ENCODE measurements at regions not wholly inside any gene's neighbourhood (a gene's known extent, or its start where the extent isn't known, plus 50 kb on each side); places are given as distances from the start of the nearest gene placed in this dataset.

DNA sequence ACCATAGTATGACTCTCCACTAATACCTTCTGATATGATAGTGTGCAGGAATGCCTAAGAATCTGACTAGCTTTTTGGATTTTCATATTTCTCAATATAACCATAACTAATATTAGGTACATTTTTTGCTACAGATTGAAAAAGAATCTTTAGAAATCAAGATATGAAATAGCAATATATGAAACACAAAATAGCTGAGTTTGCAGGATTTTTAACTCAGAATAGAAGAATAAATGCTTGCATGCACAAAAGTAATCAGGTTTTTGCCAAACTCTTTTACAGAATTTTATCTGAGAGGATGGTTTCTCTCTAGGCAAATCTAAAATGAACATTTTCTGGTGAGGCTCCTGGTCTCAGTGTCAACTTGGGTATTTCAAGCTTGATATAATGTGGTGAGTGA, 402.6 kb downstream of the TMEM232 start:
- H3K4me3 ChIP-seq (ENCODE audit: low read depth, low read length), result no peak overlapping the region
- DNase-seq (ENCODE audit: low read depth), result no peak
- TF ChIP-seq, protein P1, sequence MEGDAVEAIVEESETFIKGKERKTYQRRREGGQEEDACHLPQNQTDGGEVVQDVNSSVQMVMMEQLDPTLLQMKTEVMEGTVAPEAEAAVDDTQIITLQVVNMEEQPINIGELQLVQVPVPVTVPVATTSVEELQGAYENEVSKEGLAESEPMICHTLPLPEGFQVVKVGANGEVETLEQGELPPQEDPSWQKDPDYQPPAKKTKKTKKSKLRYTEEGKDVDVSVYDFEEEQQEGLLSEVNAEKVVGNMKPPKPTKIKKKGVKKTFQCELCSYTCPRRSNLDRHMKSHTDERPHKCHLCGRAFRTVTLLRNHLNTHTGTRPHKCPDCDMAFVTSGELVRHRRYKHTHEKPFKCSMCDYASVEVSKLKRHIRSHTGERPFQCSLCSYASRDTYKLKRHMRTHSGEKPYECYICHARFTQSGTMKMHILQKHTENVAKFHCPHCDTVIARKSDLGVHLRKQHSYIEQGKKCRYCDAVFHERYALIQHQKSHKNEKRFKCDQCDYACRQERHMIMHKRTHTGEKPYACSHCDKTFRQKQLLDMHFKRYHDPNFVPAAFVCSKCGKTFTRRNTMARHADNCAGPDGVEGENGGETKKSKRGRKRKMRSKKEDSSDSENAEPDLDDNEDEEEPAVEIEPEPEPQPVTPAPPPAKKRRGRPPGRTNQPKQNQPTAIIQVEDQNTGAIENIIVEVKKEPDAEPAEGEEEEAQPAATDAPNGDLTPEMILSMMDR (conservative IDR thresholded peaks at IDR 0.05; ENCODE audit: low read depth, low read length), result no peak

DNA sequence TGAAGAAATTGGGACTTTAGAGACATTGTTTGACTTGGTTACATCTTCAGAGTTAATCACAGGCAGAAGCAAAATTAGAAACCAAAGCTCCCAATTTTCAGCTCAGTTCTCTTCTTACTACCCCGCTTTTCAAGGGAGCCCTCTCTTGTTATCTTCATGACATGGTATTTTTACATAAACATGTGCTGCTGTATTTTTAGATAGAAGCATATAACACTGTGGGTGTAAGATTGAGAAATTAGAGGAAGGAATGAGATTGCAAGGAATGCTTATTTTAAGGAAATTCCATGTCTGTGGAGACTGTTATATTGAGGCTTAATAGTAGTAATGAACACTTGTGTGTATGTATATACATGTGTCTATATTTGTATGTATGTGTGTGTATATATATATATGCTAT, 401.6 kb downstream of the TMEM232 start:
- TF ChIP-seq, protein P1 (conservative IDR thresholded peaks at IDR 0.05; ENCODE audit: low read depth, low read length), result no peak
- no peak overlapping the region for H3K4me3 ChIP-seq (ENCODE audit: low read depth, low read length)
- no peak for DNase-seq (ENCODE audit: low read depth)

DNA sequence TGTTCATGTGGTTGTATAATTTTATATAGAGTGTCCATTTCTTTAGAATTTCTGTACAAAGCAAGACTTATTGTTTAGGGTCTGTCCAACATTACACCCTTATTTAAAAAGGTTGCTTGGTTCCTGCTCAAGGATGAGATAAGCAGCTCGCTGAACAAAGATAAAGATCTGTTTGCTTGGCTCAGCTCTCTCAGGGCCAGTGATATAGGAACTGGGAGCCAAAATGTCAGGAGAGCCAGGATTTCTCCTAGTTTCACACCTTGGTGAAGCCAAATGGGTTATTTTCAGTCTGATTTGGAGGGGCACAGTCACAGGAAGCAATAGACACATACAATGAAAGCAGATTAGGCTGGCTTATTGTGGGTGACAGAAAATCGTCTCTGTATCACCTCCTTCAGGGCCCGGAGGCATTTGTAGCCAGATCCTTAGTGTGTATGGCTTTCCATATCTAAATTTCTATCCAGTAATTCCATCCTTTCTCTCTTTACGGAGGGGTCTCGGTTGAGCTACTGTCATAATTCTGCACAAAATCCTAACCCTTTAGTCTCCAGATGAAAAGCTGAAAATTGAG, 396.4 kb downstream of the TMEM232 start:
- TF ChIP-seq, protein P1 (conservative IDR thresholded peaks at IDR 0.05; ENCODE audit: low read depth, low read length), result no peak
- DNase-seq (ENCODE audit: low read depth), result no peak
- no peak overlapping the region for H3K4me3 ChIP-seq (ENCODE audit: low read depth, low read length)

DNA sequence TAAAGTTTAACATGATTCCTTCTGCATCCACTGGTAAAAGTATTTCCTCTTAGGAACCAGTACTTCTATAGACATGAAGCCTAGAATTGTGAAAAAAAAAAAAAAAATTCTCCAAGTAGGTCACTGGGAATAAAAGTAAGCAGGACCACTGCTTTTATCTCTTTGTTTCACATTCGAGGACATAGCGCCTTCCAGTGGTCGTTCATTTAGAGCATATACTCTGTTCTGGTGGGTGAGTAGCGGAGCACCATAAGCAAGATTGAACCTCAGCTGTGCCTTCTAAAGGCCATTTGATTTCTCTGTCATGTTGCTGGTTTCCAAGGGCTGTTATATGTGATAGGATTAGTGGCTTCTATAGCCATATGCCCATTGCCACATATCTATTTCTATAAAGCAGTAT, 393.1 kb downstream of the TMEM232 start:
- TF ChIP-seq, protein P1 (conservative IDR thresholded peaks at IDR 0.05; ENCODE audit: low read depth, low read length), result peak; percentile 62

DNA sequence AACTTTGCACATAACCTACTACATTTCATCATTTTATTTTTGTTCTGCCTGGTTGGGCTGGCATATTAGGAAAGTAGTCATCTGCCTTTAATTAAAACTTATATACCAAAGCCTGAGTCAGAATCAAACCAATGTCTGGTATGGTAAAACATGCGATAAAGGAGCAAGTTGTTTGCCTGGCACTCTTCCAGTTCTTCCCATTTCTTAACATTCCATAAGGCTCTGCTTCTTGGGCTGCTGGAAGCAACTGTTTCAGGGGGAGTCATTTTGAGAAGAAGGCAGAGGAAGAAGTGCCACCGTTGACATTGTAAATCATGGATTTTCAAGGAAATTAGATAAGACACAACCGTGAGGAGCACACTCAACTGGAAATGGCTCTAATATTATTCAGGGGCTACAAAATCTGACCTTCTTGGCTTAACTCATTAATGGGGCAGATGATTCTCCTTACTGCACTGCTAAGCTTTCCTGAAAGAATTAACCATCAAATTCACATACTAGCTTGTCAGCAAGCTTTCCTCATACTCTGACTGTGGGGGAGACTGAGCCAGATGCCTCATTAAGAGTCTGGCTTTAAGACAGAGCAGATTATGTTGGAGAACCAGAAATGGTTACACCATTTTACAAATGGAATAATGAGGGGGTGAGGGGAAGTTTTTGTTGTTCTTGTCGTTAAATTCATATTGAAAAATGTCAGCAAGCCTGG, 391.0 kb downstream of the TMEM232 start:
- H3K4me3 ChIP-seq (ENCODE audit: low read depth, low read length), result no peak overlapping the region
- no peak for DNase-seq (ENCODE audit: low read depth)
- TF ChIP-seq, protein P1 (conservative IDR thresholded peaks at IDR 0.05; ENCODE audit: low read depth, low read length), result no peak

More for the DNA sequence above, 393.1 kb downstream of the TMEM232 start:
- H3K4me3 ChIP-seq (ENCODE audit: low read depth, low read length), result no peak overlapping the region
- DNase-seq (ENCODE audit: low read depth), result peak; percentile 64

DNA sequence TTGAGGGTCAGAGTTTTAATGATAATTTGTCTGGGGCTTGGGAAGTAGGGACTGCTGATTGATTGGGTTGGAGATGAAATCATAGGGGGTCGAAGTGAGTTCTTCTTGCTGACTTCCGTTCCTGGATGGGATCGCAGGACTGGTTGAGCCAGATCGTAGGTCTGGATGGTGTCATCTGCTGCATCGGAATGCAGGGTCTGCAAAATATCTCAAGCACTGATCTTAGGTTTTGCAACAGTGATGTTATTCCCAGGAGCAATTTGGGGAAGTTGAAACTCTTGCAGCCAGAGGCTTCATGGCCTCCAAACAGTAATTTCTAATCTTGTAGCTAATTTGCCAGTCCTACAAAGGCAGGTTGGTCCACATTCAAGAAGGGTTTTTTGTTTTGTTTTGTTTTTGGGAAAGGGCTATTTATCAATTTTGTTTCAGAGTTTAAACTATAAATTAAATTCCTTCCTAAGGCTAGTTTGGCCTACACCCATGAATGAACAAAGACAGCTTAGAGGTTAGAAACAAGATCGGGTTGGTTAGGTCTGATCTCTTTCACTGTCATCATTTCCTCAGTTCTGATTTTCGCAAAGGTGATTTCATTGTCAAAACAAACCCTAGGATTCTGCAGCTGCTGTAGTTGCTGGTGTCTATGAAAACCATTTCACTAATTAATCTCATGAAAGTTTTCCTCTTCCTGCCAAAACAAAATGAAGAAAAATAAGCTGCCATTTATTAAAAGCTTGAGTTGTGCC, 388.0 kb downstream of the TMEM232 start:
- H3K4me3 ChIP-seq (ENCODE audit: low read depth, low read length), result no peak overlapping the region
- TF ChIP-seq, protein P1 (conservative IDR thresholded peaks at IDR 0.05; ENCODE audit: low read depth, low read length), result no peak
- DNase-seq (ENCODE audit: low read depth), result no peak

All from choroid plexus epithelial cell (primary cell).